HEK293 (cell line): ENCODE measurements at regions not wholly inside any gene's neighbourhood (a gene's known extent, or its start where the extent isn't known, plus 50 kb on each side); places are given as distances from the start of the nearest gene placed in this dataset.

ENCODE experiments used
- CTCF ChIA-PET: fragments of 350-600 bp; formaldehyde crosslinking; extraction: SDS; loops from one replicate; lab custom pipeline; 2021; ENCODE audit warnings: antibody characterized with exemption; lab: Yijun Ruan, JAX
- POLR2A ChIA-PET: fragments of 300-600 bp; formaldehyde crosslinking; extraction: SDS; loops from one replicate; lab custom pipeline; 2020; ENCODE audit warnings: antibody characterized with exemption, inconsistent platforms; lab: Yijun Ruan, JAX
- H3K27ac ChIP-seq: fragments of 200-500 bp; sonication (Bioruptor generic); 2 replicates; pipeline ENCODE4 v1.5.1; 2014; ENCODE audit warnings: low read depth, low read length, control low read depth, inconsistent platforms; ENCODE audit errors: extremely low read depth
- H3K36me3 ChIP-seq, 2 experiments: fragments of 200-500 bp in 1 of 2; sonication (Bioruptor generic) in 1 of 2; 1 replicate in 1 of 2; 2 replicates in 1 of 2; pipeline ENCODE4 v1.5.1; 2014 to 2017; ENCODE audit warnings: inconsistent platforms in 2 of 2, low read length in 2 of 2; ENCODE audit not compliant: control insufficient read depth in 2 of 2, insufficient read depth in 1 of 2
- H3K4me1 ChIP-seq: fragments of 200-500 bp; sonication (Bioruptor generic); 2 replicates; pipeline ENCODE4 v1.5.1; 2014; ENCODE audit warnings: mild to moderate bottlenecking, low read length, inconsistent platforms; ENCODE audit not compliant: control insufficient read depth, insufficient read depth
- H3K4me3 ChIP-seq: 2 replicates; pipeline ENCODE4 v1.5.1; 2011; ENCODE audit warnings: low read depth, mild to moderate bottlenecking, control low read depth, low read length, moderate library complexity
- H3K9me3 ChIP-seq: fragments of 200-500 bp; sonication (Bioruptor generic); 2 replicates; pipeline ENCODE4 v1.5.1; 2014; ENCODE audit warnings: low read depth, low read length, inconsistent platforms; ENCODE audit not compliant: control insufficient read depth, insufficient read depth
- BCL11A ChIP-seq: fragments of 450-650 bp; formaldehyde crosslinking; IDR thresholded peaks from 2 replicates; pipeline ENCODE4 v1.5.1; 2016; ENCODE audit warnings: low read depth, missing biosample characterization, missing genetic modification characterization
- BCL11B ChIP-seq: fragments of 450-650 bp; formaldehyde crosslinking; IDR thresholded peaks from 2 replicates; pipeline ENCODE4 v1.5.1; 2016; ENCODE audit warnings: low read depth, missing biosample characterization, missing genetic modification characterization
- MYNN ChIP-seq: fragments of 450-650 bp; formaldehyde crosslinking; IDR thresholded peaks from 2 replicates; pipeline ENCODE4 v1.5.1; 2016; ENCODE audit warnings: missing biosample characterization, missing genetic modification characterization, borderline replicate concordance
- OVOL3 ChIP-seq: fragments of 450-650 bp; formaldehyde crosslinking; IDR thresholded peaks from 2 replicates; pipeline ENCODE4 v1.5.1; 2016; ENCODE audit warnings: missing biosample characterization, missing genetic modification characterization
- REPIN1 ChIP-seq: fragments of 450-650 bp; formaldehyde crosslinking; IDR thresholded peaks from 2 replicates; pipeline ENCODE4 v1.5.1; 2017; ENCODE audit warnings: missing biosample characterization, missing genetic modification characterization, low read depth
- SP3 ChIP-seq: fragments of 450-650 bp; formaldehyde crosslinking; IDR thresholded peaks from 2 replicates; pipeline ENCODE4 v1.5.1; 2016; ENCODE audit warnings: missing biosample characterization, missing genetic modification characterization
- TSHZ1 ChIP-seq: fragments of 450-650 bp; formaldehyde crosslinking; IDR thresholded peaks from 2 replicates; pipeline ENCODE4 v1.5.1; 2016; ENCODE audit warnings: missing biosample characterization, missing genetic modification characterization, borderline replicate concordance
- ZBTB17 ChIP-seq: fragments of 450-650 bp; formaldehyde crosslinking; IDR thresholded peaks from 2 replicates; pipeline ENCODE4 v1.5.1; 2016; ENCODE audit warnings: missing biosample characterization, missing genetic modification characterization
- ZBTB21 ChIP-seq: fragments of 450-650 bp; formaldehyde crosslinking; IDR thresholded peaks from 2 replicates; pipeline ENCODE4 v1.5.1; 2017; ENCODE audit warnings: missing biosample characterization, missing genetic modification characterization
- ZBTB6 ChIP-seq: fragments of 450-650 bp; formaldehyde crosslinking; IDR thresholded peaks from 2 replicates; pipeline ENCODE4 v1.5.1; 2017; ENCODE audit warnings: missing biosample characterization, missing genetic modification characterization
- ZBTB8A ChIP-seq: fragments of 450-650 bp; formaldehyde crosslinking; IDR thresholded peaks from 2 replicates; pipeline ENCODE4 v1.5.1; 2016; ENCODE audit warnings: missing biosample characterization, missing genetic modification characterization
- ZFP37 ChIP-seq: fragments of 450-650 bp; formaldehyde crosslinking; IDR thresholded peaks from 2 replicates; pipeline ENCODE4 v1.5.1; 2016; ENCODE audit warnings: missing biosample characterization, missing genetic modification characterization
- ZNF169 ChIP-seq: fragments of 450-650 bp; formaldehyde crosslinking; IDR thresholded peaks from 2 replicates; pipeline ENCODE4 v1.5.1; 2016; ENCODE audit warnings: missing biosample characterization, missing genetic modification characterization
- ZNF175 ChIP-seq: fragments of 450-650 bp; formaldehyde crosslinking; IDR thresholded peaks from 2 replicates; pipeline ENCODE4 v1.5.1; 2016; ENCODE audit warnings: missing biosample characterization, missing genetic modification characterization
- ZNF292 ChIP-seq: fragments of 450-650 bp; formaldehyde crosslinking; IDR thresholded peaks from 2 replicates; pipeline ENCODE4 v1.5.1; 2016; ENCODE audit warnings: low read depth, missing biosample characterization, missing genetic modification characterization, borderline replicate concordance
- ZNF311 ChIP-seq: fragments of 450-650 bp; formaldehyde crosslinking; IDR thresholded peaks from 2 replicates; pipeline ENCODE4 v1.5.1; 2017; ENCODE audit warnings: missing biosample characterization, missing genetic modification characterization, borderline replicate concordance
- ZNF510 ChIP-seq: fragments of 450-650 bp; formaldehyde crosslinking; IDR thresholded peaks from 2 replicates; pipeline ENCODE4 v1.5.1; 2018; ENCODE audit warnings: mild to moderate bottlenecking, missing genetic modification characterization, missing biosample characterization; ENCODE audit not compliant: insufficient replicate concordance
- ZNF530 ChIP-seq: fragments of 450-650 bp; formaldehyde crosslinking; IDR thresholded peaks from 2 replicates; pipeline ENCODE4 v1.5.1; 2016; ENCODE audit warnings: low read depth, missing biosample characterization, missing genetic modification characterization
- ZNF610 ChIP-seq: fragments of 450-650 bp; formaldehyde crosslinking; IDR thresholded peaks from 2 replicates; pipeline ENCODE4 v1.5.1; 2016; ENCODE audit warnings: missing biosample characterization, missing genetic modification characterization, borderline replicate concordance
- ZNF624 ChIP-seq: fragments of 450-650 bp; formaldehyde crosslinking; IDR thresholded peaks from 2 replicates; pipeline ENCODE4 v1.5.1; 2017; ENCODE audit warnings: missing biosample characterization, missing genetic modification characterization
- ZNF768 ChIP-seq: fragments of 450-650 bp; formaldehyde crosslinking; IDR thresholded peaks from 2 replicates; pipeline ENCODE4 v1.5.1; 2018; ENCODE audit warnings: missing biosample characterization, mild to moderate bottlenecking, missing genetic modification characterization
- ZNF792 ChIP-seq: fragments of 450-650 bp; formaldehyde crosslinking; IDR thresholded peaks from 2 replicates; pipeline ENCODE4 v1.5.1; 2016; ENCODE audit warnings: missing biosample characterization, missing genetic modification characterization
- ZNF830 ChIP-seq: fragments of 450-650 bp; IDR thresholded peaks from 2 replicates; pipeline ENCODE4 v1.5.0; 2018; ENCODE audit warnings: missing biosample characterization, missing genetic modification characterization, low read depth, mild to moderate bottlenecking, moderate library complexity

- no peak for TF ChIP-seq ZNF768
- no peak for TF ChIP-seq REPIN1 (tag by site-specific recombination)
- no peak for TF ChIP-seq TSHZ1 (tag by site-specific recombination)
- TF ChIP-seq, all 188 proteins: peak for 0
These were observed 897.0 kb upstream of the SLC35B3 start (continued) for GRCh38 chr6:9332241-9332780.

GRCh38 chr6:9316831-9317230 is 881.5 kb upstream of the SLC35B3 start:
- Histone ChIP-seq H3K4me3 (no peak overlapping the region), H3K9me3 (no peaks in the 10 kb centered on the region), H3K36me3 (no peaks in the 10 kb centered on the region), H3K4me1 (no peaks in the 10 kb centered on the region), H3K27ac (no peak overlapping the region)
- no peak for TF ChIP-seq ZNF792 (tag by site-specific recombination)
- TF ChIP-seq MYNN (tag by site-specific recombination): no peak
- CTCF ChIA-PET: interaction anchor here (0.6 kb wide), 2 partner anchors 277 to 1112 kb away, joined by 3 read pairs; no protein-coding TSS in a partner anchor
- POLR2A ChIA-PET: no interaction called here

- CTCF ChIA-PET: interaction anchor here (0.6 kb wide), 2 partner anchors 277 to 1113 kb away, joined by 3 read pairs; no protein-coding TSS in a partner anchor
- H3K9me3 ChIP-seq: no peaks in the 10 kb centered on the region
- no peaks in the 10 kb centered on the region for H3K36me3 ChIP-seq
- H3K4me3 ChIP-seq: no peak overlapping the region
- TF ChIP-seq ZFP37 (tag by site-specific recombination) (no peak), ZBTB8A (tag by site-specific recombination) (no peak), SP3 (no peak), ZBTB21 (tag by site-specific recombination) (no peak), ZNF311 (tag by site-specific recombination) (no peak), ZNF610 (no peak), BCL11A (no peak), BCL11B (no peak), ZNF830 (tag by site-specific recombination) (no peak), ZNF530 (no peak), OVOL3 (tag by site-specific recombination) (no peak), ZNF175 (tag by site-specific recombination) (no peak), ZNF292 (tag by site-specific recombination) (no peak), ZNF624 (tag by site-specific recombination) (no peak), ZNF510 (tag by site-specific recombination) (no peak), ZBTB17 (tag by site-specific recombination) (no peak), ZNF169 (no peak), ZBTB6 (no peak)
- TF ChIP-seq, all 188 proteins: peak for 0
- POLR2A ChIA-PET: no interaction called here
- Histone ChIP-seq H3K27ac (no peak overlapping the region), H3K4me1 (no peaks in the 10 kb centered on the region)
These were observed 880.8 kb upstream of the SLC35B3 start for GRCh38 chr6:9315966-9316650.
